ENCODE measurements at regions not wholly inside any gene's neighbourhood (a gene's known extent, or its start where the extent isn't known, plus 50 kb on each side); places are given as distances from the start of the nearest gene placed in this dataset.

DNA sequence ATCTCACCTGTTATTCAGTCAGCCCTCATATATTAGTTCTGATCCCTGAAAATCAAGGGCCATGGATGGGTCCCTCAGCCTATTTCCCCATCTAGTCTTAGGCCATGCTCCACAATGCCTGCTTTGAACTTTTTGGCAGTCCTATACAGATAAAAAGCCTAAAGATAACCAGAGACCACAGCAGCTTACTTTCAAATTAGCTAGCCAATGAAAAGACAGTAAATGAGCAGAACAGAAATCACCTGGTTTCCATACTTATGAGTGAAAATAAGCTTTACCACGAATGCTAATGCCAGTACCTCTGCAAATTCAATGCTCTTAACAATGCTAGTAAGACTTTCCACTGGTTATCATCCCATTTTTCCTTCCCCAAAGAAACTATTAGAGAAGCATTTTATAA lies 141.6 kb upstream of the SPRED1 start:
- no peak for TF ChIP-seq TAF1 (IDR thresholded peaks at IDR 0.05; ENCODE audit: low read depth)
- TF ChIP-seq FOXM1 (IDR thresholded peaks at IDR 0.05; ENCODE audit: borderline replicate concordance, low read depth): no peak
- TF ChIP-seq EGR1 (IDR thresholded peaks at IDR 0.05): no peak
- no peak for TF ChIP-seq MAX (IDR thresholded peaks at IDR 0.05)
- no peak for TF ChIP-seq RAD21 (IDR thresholded peaks at IDR 0.05; ENCODE audit: low read depth)
